Left cardiac atrium (tissue), 4 donors: ENCODE measurements at regions not wholly inside any gene's neighbourhood (a gene's known extent, or its start where the extent isn't known, plus 50 kb on each side); places are given as distances from the start of the nearest gene placed in this dataset.

Source experiments
- ATAC-seq, 2 donors: fragments of 200-7000 bp; cut with Tn5 transposase; one replicate each; pipeline ENCODE4 v1.9.1; 2020; ENCODE audit warnings: mild to moderate bottlenecking in 2 of 2, moderate library complexity in 2 of 2
- DNase-seq: peaks from one replicate; pipeline ENCODE4 v3.0.0-alpha.2; 2020
- intact Hi-C, 2 donors: fragments of 100-400 bp; cut with DNase I; formaldehyde crosslinking; loops; one replicate each; pipeline versions ENCODE4 v1.14.1 to v1.15.1; 2022 to 2023
- donor health status: DM: no; HTN: yes; CAD: no.
- donor health status: DM: no; HTN: yes; CAD: no; lungs with severe emphysema.
- donor health status: DM: yes; HTN: yes; CAD: no.
- donor health status: Dilated cardiomyopathy.

DNA sequence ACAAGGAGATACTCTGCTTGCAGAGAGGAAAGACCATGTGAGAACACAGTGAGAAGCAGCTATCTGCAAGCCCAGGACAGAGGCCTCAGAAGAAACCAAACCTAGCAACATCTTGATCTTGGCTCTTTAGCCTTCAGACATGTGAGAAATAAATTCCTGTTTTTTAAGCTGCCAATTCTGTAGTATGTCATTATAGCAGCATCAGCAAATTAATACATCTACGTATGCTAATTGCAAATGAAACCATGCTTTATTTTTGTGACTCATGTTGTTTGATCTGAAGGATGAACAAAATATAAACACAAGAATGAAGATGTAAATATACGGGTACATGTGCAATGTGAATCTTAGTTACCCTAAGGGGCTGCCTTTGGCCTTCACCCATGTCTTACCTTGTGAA is 714.4 kb upstream of the ARPP21 start:
- no peak for ATAC-seq
- intact Hi-C loops, result no loop called here

DNA sequence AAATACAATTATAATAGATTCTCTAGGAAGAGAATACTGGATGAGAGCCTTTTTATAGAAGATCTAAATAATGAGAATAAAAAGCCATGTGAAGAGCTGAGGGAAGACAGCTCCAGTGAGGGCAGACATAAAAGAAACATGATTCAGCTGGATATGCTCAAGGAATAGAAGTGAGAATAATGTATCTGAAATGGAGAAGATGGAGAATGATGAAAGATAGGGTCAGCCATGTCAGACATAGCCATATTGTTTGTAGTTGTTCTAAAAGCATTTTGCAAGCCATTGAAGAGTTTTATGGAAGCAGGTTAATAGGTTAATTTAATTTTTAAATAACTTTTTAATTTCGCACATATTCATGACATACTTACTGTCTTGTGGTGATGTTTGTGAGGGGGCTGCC is 713.5 kb upstream of the ARPP21 start:
- no peak for DNase-seq
- intact Hi-C loops, result no loop called here

More for the DNA sequence above, 714.4 kb upstream of the ARPP21 start:
- no peak for DNase-seq

DNA sequence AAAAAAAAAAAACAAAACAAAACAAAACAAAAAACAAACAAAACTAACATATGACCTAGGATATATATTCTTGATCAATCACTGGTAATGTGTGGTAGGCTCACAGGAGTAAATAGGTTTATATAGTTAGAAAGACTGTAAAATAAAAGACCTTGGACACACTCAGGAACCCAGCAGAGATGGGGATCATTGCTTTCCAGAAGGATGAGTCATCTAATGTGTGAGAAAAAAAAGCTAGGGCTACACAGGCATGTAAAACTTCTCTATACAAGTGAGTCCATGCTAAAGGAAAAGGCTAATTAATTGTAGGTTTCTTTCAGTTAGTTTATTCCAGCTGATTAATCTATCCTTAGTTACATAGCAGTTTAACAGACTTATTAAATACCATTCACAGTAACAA is 710.3 kb upstream of the ARPP21 start:
- intact Hi-C loops, result no loop called here
- DNase-seq (no peak), ATAC-seq (no peak)

More for the DNA sequence above, 713.5 kb upstream of the ARPP21 start:
- no peak for ATAC-seq

DNA sequence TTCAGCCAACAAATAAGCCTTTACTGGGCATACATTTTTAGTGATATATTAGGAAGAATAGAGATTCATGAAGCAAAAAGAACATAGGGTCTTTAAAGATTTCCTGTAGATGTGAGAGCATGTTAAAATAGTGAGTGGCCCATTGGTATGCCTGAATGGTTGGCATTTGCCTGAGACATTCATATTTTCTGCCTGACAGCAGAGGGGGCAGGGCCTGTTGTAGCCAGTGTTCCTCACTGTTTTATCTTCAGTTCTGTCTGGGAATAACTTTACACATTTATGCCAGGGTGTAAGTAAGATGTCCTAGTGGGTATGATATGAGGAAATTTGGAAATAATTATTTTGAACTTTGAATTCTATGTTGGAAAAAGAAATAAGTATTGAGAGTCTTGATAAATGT is 704.7 kb upstream of the ARPP21 start:
- intact Hi-C loops, result no loop called here
- DNase-seq (no peak), ATAC-seq (peak in 1 of 2 donors; percentile 43)

DNA sequence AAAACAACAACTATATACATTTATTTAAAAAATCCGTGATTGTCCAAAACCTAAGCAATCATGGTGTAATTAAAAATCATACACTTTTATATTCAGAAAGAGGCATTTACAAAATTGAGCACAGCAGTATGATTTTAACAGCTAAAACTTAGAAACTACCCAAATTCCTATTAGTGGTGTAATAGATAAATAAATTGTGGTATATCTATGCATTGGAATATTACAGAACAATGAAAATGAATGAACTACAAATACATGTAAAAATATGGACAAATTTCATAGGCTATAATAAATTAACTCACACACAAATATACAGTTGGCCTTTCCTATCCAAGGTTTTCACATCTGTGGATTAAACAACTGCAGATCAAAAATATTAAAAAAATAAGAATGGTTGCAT is 700.5 kb upstream of the ARPP21 start:
- ATAC-seq (no peak), DNase-seq (no peak)
- intact Hi-C loops, result no loop called here

DNA sequence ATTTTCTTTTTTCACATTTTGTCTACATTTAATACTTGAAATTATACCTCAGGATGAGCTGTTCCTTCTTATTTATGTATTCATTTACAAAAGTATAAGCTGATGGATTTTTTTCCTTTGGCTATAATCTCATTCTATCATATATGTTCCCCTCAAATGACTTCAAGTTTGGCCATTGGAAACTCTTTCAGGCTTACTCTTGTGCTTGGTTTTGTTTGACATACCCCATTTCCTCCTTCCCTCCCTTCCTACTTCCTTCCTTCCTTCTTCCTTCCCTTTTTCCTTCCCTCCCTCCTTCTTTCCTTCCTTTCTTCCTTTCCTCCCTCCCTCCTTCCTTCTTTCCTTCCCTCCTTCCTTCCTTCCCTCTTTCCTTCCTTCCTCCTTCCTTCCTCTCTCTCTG is 697.1 kb upstream of the ARPP21 start:
- ATAC-seq, result no peak
- intact Hi-C loops, result no loop called here
- DNase-seq, result no peak

DNA sequence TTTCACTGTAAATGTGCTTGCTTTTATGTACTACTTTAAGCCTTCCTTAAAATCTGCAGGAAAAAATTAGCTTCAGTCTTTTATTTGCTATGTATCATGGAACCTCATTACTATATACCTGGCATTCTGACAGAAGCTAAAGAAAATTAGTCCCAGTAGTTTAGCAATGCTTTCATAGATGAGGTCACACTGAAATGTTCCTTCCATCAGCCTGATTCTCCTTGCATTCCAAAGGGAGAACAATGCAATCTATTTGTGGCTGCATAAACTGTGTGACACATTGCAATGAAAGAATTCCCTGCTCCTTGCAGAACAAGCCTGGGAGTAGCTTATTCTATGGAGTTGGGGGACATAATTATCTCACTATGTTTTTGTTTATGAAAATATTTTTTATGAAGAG is 691.5 kb upstream of the ARPP21 start:
- ATAC-seq (peak; percentile 59), DNase-seq (no peak)
- intact Hi-C loops, result no loop called here

DNA sequence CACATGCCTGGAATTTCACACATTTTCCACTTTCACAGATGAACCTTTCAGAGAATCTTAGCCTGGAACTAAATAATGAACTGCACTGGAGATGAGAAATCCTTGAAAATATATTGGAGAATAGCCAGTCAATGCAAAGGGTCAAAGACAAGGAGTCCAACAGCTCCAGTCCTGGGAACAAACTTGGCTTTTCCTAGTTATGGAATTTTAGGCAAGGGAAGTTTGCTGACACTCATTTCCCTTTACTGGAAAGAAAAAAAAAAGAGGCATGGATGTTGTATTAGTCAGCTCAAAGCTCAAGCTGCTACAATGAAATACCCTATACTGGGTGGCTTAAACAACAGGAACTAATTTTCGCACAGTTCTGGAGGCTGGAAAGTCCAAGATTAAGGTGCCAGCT is 690.8 kb upstream of the ARPP21 start:
- intact Hi-C loops, result no loop called here
- ATAC-seq, result no peak

DNA sequence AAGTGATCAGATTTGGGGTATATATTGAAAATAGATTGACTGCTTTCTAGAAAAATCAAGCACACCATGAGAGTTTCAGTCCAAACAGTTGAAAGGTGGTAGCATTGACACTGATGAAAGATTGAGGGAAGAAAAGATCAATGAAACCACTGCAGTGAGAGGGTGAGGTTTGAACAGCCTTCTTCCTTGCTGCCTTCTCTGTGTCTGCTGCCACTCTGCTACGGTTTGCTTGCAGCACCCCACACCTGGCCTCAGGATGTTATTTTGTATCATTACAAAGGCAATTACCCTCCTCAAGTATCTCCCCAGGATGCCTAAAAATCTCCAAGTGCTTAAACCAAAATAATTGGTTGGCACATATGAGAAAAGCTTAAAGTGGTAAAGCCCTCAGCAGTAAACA is 683.6 kb upstream of the ARPP21 start:
- ATAC-seq (no peak), DNase-seq (no peak)
- intact Hi-C loops, result no loop called here

More for the DNA sequence above, 690.8 kb upstream of the ARPP21 start:
- no peak for DNase-seq

DNA sequence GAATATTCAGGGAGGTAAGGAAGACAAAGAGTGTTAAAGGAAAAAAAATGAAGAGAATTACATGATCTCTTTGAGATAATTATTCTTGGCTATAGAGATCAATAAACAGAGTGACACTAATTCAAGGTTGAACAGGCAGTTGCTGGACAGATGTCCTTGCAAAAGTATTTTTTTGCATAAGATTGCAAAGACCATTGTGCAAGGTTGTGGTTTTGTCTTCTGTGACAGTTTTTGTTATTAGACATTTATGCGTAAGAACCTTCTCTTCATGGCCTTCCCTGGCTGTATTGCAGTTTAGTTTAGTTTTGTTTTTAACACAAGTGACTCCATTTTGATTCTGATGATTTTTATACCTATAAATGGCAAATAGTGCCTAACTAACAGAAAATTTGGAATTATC is 682.8 kb upstream of the ARPP21 start:
- intact Hi-C loops, result no loop called here
- DNase-seq (no peak), ATAC-seq (no peak)

DNA sequence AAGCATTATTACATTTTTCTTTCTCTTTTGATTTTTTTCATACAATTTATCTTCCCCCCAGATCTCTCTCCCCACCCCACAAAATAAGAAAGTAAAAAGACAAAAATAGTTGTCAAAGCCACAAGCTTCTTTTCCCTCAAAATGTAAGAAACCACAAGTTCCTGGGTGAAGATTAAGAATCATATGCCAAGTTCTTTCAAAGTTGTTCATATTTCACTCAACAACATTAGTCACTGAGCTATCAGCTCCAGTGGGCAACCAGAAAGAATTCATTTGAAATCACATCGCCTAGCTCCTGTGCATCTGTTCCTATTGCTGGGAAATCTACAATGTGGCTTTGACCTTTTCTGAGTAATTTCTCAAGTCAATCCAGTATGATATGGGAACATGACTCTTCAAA is 681.6 kb upstream of the ARPP21 start:
- intact Hi-C loops, result no loop called here
- no peak for ATAC-seq
- DNase-seq, result no peak

DNA sequence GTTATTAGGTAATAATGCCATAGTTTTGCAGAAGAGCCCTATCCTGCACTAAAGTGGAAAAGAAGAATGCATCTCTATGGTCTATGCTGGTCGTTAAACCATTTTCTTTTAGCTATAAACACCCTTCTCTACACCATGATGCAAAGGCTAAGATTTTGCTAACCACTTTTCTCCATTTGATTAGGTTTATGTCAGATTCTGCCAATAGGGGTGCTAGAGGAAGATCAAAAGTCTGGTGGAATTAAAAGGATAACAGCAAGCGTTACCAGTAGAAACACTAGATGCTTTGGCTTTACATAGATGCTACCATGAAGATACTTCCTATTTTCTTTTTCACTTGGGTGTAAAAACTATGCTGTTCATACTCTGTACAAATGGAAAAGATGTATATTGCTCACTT is 669.8 kb upstream of the ARPP21 start:
- no peak for DNase-seq
- no peak for ATAC-seq
- intact Hi-C loops, result no loop called here

DNA sequence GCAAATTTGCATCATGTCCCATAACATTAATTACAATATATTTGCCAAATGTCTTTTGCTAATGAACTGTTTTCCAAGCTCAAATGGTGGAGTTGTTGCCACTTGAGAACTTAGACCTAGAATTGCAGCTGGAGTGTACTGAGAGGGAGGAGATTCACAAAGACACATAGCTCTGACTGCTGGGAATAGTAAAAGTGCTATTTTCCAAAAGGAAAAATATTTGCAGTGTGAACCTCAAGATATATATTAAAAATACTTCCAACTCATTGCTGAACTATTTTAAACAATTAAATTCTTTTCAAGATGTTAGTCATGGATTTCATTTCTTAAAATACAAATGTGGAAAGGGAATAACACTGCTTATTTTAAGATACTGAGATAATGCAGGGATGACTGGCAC is 666.8 kb upstream of the ARPP21 start:
- ATAC-seq (no peak), DNase-seq (no peak)
- intact Hi-C loops, result no loop called here

DNA sequence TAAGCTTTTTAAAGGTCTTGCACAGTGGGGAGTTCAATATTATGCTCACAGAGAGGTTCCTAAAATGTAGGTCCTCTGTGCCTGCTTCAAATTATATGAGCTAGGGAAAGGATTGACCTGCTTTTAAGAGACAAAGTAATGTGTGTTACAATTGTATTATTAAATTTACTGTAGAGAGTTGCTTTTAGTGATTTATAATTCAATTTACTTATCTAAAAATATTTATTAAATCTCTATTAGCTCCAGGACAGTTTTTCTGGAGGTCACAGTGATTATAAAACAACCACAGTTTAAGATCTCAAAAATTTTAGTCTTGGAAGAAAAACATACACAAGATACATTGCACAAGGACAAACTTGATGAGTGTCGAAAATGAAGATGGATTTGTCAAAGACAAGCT is 665.7 kb upstream of the ARPP21 start:
- no peak for DNase-seq
- intact Hi-C loops, result no loop called here
- no peak for ATAC-seq

DNA sequence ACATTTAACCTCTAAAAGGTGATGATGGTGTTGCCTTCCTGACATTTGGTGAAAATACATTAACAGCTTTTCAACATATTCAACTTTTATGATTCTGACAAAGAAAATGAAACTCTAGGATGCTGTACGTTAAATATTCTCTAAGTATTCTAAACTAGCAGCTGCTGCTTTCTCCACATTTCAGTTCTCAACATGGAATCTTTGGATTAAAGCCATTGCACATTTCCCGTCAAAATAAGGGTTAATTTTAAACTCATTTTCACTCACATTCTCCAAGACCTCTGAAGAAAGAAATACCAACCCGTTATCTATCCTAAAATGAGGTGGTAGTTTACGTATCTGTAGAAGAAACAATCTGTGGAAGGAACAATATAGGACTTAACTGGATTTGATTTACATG is 655.7 kb upstream of the ARPP21 start:
- no peak for DNase-seq

DNA sequence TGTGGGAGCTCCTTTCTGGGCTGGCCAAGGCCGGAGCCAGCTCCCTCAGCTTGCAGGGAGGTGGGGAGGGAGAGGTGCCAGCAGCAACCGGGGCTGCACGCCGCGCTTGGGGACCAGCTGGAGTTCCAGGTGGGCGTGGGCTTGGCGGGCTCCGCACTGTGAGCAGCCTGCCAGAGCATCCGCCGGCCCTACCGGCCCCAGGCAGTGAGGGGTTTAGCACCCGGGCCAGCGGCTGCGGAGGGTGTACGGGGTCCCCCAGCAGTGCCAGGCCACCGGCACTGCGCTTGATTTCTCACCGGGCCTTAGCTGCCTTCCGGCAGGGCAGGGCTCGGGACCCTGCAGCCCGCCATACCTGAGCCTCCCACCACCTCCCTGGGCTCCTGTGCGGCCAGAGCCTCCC is 651.0 kb upstream of the ARPP21 start:
- DNase-seq (no peak), ATAC-seq (no peak)
- intact Hi-C loops, result no loop called here

More for the DNA sequence above, 655.7 kb upstream of the ARPP21 start:
- intact Hi-C loops, result no loop called here
- no peak for ATAC-seq

DNA sequence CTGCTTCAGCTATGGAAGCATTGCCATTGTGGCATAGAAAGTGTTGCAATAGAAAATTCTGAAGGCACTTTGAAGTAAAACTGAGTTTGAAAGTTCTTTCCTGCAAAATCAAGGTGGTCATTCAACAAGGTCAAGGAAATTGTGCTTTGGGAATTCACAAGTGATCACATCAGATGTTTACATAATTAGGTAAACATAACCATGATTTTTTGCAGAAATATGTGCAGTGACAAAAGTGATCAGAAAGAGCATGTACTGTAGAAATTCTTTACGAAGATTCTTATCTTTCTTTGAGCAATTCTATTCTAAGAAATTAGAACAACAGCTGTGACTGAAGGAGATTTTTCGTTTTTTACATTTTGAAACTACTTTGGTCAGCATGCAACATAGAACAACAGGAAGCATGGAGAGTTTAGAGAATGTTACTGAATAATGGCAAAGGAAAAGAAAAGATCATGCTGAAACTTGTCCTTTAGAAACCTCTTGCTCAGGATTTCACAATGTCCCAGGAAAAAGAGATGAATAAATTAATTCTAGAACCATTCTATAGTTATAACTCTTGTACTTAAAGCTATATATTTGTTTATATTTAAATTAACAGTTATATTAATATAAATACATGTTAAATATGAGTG is 643.4 kb upstream of the ARPP21 start:
- no peak for ATAC-seq
- no peak for DNase-seq
- intact Hi-C loops, result no loop called here

DNA sequence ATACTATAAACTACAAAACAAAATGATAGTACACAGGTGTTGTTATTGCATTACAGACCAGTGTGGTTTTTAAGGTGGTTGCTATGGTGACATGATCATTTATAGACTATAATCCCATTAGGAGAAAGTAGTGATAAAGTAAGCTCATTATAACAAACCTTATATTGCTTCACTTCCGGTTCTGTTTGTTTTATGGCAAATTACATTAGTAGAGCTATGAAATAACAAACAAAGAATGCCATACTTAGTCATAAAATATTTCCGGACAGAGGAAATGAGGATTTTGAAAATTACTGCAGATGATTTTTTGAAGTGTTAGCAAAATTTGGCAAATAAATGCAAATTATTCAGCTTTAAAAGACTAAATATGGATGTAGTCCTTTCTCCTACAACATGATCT is 640.4 kb upstream of the ARPP21 start:
- ATAC-seq (no peak), DNase-seq (no peak)
- intact Hi-C loops, result no loop called here

DNA sequence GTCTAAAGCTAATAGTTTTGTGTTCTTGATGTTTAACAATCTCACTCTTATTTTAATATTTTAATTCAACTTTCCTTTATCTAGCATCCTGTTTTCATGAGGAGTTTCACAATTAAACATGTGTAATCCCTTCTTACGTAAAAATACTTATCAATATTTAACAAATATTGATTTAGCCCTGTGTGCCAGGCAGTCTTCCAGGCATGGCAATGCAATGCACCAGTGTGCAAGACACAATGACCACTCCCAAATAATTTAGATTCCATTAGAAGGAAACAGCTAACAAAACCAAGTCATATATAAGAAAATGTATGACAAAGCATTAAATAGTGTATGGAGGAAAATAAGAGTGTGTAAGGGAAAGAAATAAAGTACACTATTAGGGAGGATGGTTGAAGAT is 627.1 kb upstream of the ARPP21 start:
- DNase-seq, result no peak
- ATAC-seq, result no peak
- intact Hi-C loops, result no loop called here

DNA sequence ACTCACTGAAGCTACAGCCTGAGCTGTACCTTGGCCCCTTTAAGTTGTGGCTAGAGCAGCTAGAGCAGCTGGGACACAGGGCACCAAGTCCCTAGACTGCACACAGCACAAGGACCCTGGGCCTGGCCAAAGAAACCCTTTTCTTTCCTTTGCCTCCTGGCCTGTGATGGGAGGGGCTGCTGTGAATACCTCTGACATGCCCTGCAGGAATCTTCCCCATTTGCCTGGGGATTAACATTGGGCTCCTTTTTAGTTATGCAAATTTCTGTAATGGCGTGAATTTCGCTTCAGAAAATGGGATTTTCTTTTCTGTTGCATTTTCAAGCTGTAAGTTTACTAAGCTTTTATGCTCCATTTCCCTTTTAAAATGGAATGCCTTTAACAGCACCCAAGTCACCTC is 611.2 kb upstream of the ARPP21 start:
- intact Hi-C loops, result no loop called here
- no peak for DNase-seq
- ATAC-seq, result no peak

DNA sequence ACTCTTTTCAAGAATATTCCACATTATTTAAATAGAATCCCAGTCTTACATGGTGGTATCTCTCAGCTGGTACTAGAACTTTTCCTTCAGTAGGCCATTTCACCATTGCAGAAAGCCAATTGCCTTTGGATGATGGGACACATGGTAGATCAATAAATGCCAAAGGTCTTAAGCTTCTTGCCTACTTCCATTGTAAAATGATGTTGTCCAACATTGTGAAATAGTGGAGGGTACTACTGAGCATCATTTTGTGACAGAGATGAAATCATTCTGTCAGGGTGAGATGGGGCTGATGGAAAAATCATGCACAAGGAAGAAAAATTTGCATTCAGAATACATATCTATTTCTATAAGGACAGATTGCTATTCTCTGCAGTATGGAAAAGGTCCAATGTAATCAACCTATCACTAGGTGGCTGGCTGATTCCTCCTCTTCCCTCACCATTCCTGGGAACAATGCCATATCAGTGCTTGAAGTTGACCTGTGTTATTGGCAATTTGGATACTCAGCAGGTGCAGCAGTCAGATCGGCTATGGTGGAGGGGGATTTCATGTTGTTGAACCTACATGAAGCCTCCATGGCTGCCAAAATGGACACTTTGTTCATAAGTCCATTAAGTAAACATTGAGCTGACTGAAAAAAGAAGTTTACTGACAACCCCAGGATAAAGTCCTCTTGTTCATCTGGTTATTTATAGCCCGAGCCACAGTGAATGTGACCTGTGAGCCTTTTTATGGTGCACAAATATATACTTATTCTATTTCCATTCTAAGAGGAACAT is 596.9 kb upstream of the ARPP21 start:
- ATAC-seq (no peak), DNase-seq (no peak)
- intact Hi-C loops, result no loop called here
